WERI-Rb-1 (cell line): ENCODE measurements at regions not wholly inside any gene's neighbourhood (a gene's known extent, or its start where the extent isn't known, plus 50 kb on each side); places are given as distances from the start of the nearest gene placed in this dataset.

Experiments
- DNase-seq: peaks from one replicate; pipeline ENCODE4 v3.0.0-alpha.2; 2020
- H3K27ac ChIP-seq: fragments of 250-450 bp; sonication (Bioruptor Pico); 2 replicates; pipeline ENCODE4 v1.5.1; 2020; ENCODE audit warnings: mild to moderate bottlenecking, moderate library complexity
- H3K27me3 ChIP-seq: fragments of 250-450 bp; sonication (Bioruptor Pico); 2 replicates; pipeline ENCODE4 v1.5.1; 2021; ENCODE audit warnings: mild to moderate bottlenecking, low read depth, moderate library complexity; ENCODE audit not compliant: insufficient read depth, severe bottlenecking
- H3K36me3 ChIP-seq: fragments of 250-450 bp; sonication (Bioruptor Pico); 2 replicates; pipeline ENCODE4 v1.5.1; 2020; ENCODE audit warnings: mild to moderate bottlenecking, moderate library complexity
- H3K4me3 ChIP-seq: 2 replicates; pipeline ENCODE4 v1.5.1; 2011; ENCODE audit warnings: low read depth, mild to moderate bottlenecking, control low read depth, low read length
- H3K9me3 ChIP-seq: fragments of 250-450 bp; sonication (Bioruptor Pico); 2 replicates; pipeline ENCODE4 v1.5.1; 2021; ENCODE audit warnings: mild to moderate bottlenecking, moderate library complexity; ENCODE audit not compliant: severe bottlenecking
- TF ChIP-seq, protein P1 (sequence below): IDR thresholded peaks from 2 replicates; pipeline ENCODE4 v1.5.1; 2011; ENCODE audit warnings: low read depth, mild to moderate bottlenecking, control low read depth, inconsistent platforms, low read length

DNA sequence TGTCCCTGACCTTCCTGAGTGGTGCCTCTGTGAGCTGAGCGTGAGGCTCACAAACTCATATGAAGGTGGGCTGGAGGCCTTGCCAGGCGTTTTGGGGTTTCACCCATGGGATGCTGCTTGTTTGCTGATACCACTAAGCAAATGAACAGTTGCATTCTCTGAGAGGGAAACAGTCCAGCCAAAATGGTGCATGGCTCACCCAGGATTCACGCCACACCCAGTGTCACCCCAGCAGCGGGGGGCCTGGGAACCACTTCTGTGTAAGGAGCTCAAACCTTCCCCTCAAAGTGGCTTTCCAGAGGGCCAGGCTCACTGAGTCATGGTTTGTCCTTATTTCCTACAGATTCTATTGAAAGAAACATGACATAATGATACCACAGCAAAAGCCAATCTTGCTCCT is 928.1 kb downstream of the TBC1D22A start:
- no peak overlapping the region for H3K4me3 ChIP-seq
- DNase-seq = no peak
- H3K9me3 ChIP-seq = no peaks in the 10 kb centered on the region
- no peak overlapping the region for H3K27ac ChIP-seq
- H3K36me3 ChIP-seq = no peaks in the 10 kb centered on the region
- TF ChIP-seq, protein P1, sequence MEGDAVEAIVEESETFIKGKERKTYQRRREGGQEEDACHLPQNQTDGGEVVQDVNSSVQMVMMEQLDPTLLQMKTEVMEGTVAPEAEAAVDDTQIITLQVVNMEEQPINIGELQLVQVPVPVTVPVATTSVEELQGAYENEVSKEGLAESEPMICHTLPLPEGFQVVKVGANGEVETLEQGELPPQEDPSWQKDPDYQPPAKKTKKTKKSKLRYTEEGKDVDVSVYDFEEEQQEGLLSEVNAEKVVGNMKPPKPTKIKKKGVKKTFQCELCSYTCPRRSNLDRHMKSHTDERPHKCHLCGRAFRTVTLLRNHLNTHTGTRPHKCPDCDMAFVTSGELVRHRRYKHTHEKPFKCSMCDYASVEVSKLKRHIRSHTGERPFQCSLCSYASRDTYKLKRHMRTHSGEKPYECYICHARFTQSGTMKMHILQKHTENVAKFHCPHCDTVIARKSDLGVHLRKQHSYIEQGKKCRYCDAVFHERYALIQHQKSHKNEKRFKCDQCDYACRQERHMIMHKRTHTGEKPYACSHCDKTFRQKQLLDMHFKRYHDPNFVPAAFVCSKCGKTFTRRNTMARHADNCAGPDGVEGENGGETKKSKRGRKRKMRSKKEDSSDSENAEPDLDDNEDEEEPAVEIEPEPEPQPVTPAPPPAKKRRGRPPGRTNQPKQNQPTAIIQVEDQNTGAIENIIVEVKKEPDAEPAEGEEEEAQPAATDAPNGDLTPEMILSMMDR = no peak
- no peaks in the 10 kb centered on the region for H3K27me3 ChIP-seq

DNA sequence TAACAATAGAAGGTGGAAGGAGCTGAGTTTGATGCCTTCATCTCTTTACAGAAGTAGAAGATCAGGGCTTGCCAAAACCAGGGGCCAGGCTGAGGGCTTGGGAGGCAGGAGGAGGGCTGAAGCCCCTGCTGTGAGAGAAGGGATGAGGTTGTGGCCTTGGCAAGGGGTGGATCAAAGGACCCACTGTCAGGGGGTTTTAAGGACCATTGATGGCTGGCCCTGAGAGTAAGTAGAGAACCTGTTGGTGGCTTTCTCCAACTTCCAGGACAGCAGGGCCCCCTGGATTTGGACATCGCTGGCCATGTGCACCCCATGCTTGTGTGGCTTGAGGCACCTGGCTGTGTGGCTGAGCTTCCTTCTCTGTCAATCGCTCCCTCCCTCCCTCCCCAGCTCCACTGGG is 927.7 kb downstream of the TBC1D22A start:
- no peaks in the 10 kb centered on the region for H3K9me3 ChIP-seq

GRCh38 chr22:47687776-47688175 is 925.3 kb downstream of the TBC1D22A start:
- H3K4me3 ChIP-seq = no peak overlapping the region
- H3K27me3 ChIP-seq = no peaks in the 10 kb centered on the region
- no peaks in the 10 kb centered on the region for H3K9me3 ChIP-seq
- no peak for DNase-seq
- TF ChIP-seq, protein P1 = no peak
- H3K36me3 ChIP-seq = no peaks in the 10 kb centered on the region
- H3K27ac ChIP-seq = no peak overlapping the region

More for the DNA sequence above, 927.7 kb downstream of the TBC1D22A start:
- Histone ChIP-seq H3K27ac (no peak overlapping the region), H3K27me3 (no peaks in the 10 kb centered on the region), H3K36me3 (no peaks in the 10 kb centered on the region), H3K4me3 (no peak overlapping the region)
- no peak for DNase-seq
- TF ChIP-seq, protein P1 = no peak

GRCh38 chr22:47687346-47687655 is 924.9 kb downstream of the TBC1D22A start:
- Histone ChIP-seq H3K9me3 (no peaks in the 10 kb centered on the region), H3K27me3 (no peaks in the 10 kb centered on the region), H3K36me3 (no peaks in the 10 kb centered on the region), H3K27ac (no peak overlapping the region), H3K4me3 (no peak overlapping the region)
- no peak for DNase-seq
- TF ChIP-seq, protein P1 = no peak

- no peaks in the 10 kb centered on the region for H3K9me3 ChIP-seq
- DNase-seq = no peak
- H3K27ac ChIP-seq = no peak overlapping the region
- H3K4me3 ChIP-seq = no peak overlapping the region
- no peaks in the 10 kb centered on the region for H3K27me3 ChIP-seq
- no peaks in the 10 kb centered on the region for H3K36me3 ChIP-seq
- TF ChIP-seq, protein P1 = no peak
Measured at GRCh38 chr22:47686594-47687345, 924.3 kb downstream of the TBC1D22A start.
